Stimulated activated CD4-positive, alpha-beta T cell treated with anti-CD3 and anti-CD28 coated beads, TNF-alpha, amount 100 ng/mL, for 48 hours (primary cell): ENCODE measurements at regions not wholly inside any gene's neighbourhood (a gene's known extent, or its start where the extent isn't known, plus 50 kb on each side); places are given as distances from the start of the nearest gene placed in this dataset.

Source experiments
- DNase-seq, 3 donors: peaks; one replicate each; pipeline ENCODE4 v3.0.0-alpha.2; 2020; ENCODE audit warnings: low read depth in 3 of 3

DNA sequence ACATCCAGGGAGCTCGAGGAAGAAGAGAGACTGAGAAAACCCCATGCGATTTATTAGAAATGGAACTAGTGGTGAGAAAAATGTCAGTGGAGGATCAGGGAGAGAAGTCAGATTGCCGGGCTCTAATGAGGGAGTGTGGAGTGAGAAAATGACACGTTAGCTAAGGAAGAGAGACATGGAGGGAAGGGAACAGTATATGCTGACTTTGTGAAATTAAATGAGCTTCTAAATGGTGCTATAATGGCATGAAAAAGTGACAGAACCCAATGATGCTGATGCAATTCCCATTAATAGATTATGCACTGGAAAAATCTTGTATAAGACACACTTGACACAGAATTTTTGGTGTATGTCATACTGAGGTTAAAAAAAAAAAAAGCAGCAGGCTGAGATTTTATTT lies 112.6 kb downstream of the HSPH1 start:
- DNase-seq: no peak

DNA sequence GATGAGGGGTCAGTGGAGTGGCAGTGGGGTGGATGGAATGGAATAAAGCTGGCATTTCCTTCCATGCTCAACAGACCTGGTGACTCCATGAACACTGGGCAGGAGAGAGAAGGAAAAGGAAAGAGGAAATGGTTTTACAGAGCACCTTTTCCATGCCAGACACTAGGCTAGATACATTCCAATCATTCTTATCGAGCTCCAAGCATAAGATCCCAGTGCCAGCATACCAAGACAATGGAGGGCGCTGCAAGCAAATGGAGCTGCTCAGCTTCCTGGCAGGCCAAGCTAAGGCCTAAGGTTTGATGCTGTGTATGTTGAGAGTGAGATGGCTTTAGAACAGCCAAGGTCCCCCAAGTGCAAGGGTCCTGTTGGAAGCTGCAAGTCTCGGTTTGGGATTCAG lies 113.2 kb downstream of the HSPH1 start:
- no peak for DNase-seq

DNA sequence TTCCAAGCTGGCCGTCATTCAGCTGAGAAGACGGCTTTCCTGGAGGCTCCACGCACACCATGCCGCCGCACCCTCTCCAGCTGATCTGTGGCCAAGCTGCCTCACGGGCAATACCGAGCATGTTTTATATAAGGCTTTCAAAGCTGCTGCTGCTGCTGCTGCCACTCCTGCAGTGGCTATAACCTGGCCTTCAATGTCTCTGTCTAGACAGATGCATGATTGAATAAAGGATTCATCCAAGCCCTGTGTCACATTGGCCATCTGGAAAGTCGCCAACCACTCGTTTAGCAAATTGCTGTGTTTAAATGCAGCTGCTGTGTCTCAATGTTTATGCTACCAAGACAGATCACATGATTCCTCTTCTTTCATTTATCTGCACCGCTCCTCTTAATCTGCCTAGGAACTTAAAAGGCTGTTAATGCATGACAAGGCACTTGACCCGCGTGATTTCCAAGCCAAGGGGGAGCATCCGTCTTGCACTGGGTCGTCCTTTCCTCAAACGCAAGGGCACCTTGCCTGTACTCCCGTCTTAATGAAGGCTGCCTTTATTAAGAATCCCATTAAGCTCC lies 114.3 kb downstream of the TEX26 start:
- DNase-seq: no peak

DNA sequence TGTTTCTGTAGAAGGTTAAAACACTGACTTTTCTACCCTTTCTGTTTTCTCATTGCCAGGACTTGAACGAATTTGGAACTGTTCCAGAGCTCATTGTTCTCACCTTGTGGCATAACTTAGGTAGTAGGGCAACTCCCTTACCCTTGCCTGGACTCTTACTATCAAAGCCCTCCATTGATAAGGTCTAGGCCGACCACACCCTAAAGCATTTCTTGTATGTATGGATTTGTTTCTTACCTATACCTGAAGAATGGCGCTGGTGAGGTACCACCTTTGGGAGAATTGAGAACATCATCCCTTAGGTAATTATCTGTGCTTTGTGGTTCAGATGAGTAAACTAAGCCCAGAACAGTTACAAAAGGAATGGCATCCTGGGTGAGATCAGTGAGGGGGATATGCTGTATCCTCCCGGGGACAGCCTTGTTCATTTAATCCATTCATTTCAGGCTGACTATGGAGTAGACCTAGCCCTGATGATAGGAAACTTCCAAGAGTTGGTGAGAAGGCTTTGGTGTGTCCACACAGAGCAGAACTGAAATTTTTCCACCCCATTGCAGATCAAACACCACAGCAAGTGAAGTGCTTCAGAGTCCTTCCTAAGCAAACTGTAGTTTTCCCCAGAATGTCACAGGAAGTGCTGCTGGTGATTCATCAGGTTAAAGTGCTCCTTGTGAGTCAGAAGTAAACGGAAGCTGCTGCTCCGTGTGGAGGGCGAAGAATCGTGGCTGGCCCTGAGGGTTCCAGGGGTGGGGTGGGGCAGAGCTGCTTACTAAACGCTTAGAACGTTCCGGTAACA lies 113.0 kb downstream of the TEX26 start:
- DNase-seq: peak; percentile 58 to 77 (median 64)

DNA sequence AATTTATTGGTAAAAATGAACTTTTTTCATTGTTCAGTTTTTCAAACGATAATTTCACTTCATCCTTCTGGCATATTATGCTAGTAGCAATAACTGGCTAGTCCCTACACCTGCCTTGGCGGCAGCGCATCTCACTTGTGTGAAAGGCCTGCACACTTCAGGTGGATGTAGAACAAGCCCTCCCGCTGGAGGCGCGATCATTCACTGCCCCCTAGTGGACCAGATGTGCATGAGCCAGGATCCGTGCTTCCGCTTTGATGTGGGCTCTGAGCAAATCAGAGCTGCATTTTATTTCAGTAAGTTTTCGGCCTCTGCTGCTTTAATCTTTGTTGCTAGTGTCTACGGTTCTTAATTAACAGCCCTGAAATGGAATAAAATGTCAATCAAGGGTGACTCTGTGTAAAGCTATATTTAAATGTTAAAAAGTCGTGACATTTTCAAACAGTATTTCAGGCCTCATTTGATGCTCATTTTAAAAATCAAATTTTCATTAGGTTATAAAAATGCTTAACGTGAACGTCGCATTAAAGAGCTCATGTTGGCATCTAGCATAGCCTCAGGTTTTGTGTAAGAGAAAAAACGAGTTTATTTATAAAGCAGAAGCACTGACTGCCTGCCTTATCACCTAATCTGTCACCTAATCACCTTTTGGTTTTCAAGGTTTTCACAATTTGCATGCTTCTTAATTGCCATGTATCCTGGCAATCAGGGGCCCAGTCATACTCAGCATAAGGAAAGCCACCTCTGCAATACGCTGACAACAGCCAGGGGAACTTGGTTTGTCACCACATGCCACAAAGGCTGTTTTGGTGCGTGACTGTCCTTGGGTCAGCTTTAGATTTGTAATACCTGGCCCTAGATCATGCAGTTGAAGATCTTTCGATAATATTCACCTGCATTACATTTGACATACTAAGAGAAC lies 112.2 kb downstream of the TEX26 start:
- peak; percentile 67 to 78 (median 71) for DNase-seq

DNA sequence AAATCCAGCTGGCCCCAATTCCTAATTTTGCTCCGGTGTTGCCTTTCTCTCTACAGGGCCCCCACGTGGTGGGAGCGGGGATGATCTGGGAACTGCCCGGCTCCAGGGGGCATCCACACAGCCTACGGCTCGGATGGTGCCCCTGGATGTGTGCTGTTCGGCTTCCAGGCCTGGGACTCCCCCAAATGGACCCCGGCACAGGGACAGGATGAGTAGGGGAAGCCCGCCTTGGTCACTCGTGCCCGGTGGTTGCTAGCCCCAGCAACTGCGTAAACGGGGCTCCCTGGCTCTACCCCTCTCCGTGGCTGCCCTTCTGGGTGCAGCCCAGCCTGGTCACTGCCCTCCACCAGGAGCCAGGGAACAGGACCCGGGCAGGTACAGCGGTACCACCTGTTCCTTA lies 111.5 kb downstream of the TEX26 start:
- DNase-seq: no peak

DNA sequence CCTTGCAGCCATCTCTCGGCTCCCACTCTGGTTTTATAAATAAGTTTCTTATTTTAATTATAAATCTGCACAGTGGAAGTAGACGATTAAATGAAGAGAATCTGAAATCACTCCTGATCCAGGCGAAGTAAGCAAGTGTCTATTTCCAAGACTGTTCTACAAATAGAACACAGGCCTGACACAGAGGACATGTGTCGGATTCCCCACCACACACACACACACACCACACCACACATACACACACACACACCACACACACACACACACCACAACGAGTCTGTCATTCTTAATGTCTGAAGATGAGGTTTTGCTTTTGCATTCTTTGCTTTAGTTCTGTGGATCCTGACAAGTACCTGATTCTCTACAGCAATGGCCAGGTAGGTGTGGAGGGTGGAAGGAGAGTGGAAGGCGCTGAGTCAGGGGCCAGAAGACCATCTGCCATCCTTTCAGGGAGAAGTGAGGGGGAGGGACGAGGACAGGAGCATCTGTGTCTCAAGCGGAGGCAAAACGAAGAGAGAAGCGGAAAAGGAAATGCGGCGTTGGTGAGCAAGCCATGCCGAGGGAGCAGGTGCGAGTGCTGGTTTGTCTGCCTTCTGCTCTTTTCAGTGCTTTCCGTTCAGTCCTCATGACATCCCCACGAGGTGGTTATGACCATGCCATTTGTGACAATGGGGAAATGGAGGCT lies 110.2 kb downstream of the TEX26 start:
- no peak for DNase-seq

DNA sequence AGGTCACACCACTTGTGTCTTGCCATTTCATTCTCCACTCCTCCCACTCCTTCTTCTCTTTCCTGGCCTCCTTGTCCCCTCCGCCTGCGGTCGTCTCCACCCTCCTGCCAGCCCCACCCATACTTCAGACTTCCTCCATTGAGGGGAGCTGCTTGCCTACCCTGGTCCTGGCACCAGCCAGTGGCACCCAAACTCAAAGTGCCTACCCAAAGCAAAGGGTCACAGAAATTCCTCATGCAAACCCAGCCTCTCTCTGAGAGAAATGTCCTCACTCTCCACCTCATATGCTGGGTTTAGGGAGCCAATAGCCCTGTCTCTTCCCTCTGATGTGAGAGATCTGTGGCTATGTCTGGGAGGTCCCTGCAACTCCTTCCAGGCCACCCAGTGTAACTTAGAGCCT lies 109.6 kb downstream of the TEX26 start:
- DNase-seq: no peak

DNA sequence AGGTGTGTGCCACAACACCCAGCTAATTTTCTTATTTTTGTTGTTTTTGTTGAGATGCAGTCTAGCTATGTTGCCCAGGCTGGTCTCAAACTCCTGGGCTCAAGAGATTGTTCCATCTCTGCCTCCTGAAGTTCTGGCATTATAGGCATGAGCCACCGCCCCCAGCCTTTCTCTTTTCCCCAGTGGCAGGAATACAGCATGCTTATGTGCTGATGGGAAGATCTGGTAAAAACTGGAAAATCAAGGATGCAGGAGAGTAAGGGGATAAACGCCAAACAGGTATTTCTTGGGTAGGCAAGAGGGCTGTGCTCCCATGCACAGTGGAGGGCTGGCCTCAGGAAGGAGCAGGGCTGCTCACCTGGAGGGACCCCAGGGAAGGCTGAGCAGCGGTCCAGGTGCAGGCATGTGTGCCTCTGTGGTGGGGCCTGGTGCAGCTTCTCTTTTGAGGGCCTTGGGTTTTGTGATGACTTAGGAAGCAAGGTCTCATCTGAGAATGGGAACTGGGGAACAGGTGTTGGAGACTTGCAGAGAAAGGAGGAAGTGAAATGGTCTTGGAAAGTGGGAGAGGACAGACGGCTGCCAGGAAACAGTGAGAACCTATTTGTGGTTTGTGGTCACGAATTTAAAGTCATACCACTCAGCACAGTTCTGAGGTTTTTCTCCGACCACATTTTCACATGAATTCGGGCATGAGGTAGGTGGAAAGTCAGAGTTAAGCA lies 106.5 kb downstream of the TEX26 start:
- no peak for DNase-seq

DNA sequence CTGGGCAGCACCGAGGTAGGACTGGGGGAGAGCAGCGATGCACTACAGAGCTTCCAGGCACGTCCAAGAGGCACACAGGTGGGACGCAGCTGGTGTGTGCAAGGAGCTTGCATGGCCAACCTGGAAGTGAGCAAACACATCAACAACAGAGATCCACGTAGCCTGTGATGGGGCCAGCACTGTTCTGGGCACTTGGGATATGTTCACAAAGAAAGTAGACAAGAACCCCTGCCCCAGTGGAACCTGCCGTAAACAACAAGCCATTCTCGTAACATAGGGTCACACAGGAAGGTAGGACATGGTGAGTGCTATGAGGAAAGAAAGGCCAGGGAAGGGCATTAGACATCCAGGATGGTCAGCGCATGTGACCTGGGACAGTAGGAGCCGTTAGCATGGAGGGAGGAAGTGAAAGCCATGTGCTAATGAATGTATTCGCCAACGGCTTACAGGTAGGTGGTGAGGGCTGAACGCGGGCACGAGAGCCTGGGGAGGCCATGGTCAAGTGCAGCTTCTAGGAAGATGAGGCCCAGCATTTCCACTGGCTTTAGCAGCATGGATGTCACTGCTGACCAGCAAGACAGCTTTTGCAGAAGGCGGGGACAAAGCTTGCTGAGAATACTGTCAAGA lies 105.5 kb downstream of the TEX26 start:
- DNase-seq: no peak

DNA sequence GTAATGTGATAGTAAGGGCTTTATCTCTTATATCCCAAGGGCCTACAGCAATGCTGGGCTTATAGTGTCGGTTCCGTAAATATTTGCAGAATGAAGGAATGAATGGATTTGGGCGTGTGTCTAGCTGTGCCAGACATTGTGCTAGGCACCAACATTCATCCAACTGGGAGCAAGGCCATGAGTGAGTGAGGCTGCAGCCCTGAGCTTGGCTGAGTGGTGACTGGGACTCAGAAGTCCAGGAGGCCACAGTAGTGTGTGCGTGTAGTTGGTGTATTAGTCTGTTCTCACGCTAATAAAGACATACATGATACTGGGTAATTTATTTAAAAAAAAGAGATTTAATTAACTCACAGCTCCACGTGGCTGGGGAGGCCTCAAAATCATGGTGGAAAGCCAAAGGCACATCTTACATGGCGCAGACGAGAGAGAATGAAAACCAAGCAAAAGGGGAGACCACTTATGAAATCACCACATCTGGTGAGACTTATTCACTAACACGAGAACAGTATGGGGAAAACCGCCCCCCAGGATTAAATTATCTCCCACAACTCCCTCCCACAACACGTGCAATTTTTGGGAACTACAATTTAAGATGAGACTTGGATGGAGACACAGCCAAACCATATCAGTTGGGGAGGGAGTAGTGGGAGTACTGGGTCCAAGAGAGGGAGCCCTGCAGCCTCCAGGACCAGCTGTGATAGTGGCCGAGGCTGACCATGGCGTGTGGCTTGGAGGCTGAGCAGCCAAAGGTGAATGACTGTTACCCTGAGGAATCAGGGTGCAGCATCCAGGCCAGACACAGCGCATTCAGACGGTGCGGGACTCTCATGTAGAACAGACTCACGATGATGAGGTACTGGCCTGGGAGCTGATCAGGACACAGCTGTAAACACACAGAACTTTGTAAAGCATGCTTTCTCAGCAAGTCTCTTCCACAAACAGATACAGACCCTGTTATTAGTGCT lies 104.6 kb downstream of the TEX26 start:
- DNase-seq: no peak

DNA sequence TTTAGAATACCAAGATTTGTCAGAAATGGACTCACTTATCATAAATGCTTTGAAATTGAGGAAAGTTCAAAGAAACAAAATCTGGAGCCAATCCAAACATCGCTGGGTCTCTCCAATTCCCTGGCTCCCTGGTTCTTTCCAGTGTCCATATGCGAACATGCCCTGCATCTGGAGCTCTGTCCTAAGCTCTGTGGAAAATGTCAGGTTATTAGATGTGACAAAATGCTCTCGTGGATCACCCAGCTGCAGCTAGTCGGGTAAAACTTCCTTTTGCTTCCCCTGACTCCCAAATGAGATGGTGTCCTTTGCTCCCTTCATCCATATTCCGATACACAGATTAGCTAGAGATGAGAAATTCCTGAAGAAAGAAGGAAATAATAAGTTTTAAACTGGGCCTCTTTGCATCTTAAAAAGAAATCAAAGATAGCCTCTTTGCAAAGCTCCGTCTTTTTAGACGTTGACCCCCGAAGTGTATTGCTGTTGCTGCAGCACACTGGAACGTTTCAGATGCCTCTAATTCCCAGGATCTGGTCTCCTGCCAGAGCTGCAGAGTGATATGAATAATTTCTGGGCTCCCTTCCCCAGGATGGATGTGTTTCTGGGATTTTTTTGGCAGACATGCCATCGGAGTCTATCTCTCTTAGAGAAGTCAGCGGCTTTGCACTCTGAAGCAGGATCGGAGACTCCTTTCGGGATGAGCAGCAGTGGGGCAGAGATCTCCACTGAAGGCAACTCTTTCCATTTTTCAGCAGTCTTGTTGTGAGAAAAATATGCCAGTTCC lies 102.9 kb downstream of the TEX26 start:
- DNase-seq: no peak

DNA sequence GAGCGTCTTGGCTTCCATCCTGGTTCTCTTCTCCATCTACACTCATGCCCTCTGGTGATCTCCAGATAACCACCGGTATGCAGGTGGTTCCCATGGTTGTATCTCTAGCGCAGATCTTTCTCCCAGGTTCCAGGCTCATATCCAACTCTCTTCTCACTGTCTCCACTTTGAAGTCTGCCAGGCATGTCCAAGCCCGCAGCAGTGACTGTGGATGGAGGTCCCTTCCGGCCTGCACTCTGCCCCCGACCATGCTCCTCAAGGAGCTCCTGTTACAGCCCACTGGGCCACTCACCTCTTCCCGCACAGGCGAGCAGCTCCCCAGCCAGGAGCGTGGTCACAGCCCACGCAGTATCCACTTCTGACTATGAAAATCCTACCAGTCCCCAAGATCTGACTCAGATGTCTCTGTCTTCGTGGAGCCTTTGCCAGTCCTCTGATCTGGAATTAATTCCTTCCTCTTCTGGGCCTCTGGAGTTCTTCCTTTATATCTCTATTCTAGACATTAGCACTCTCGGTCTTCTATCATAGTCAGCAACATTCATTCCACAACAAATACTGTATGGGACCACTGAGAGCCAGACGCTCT lies 100.2 kb downstream of the TEX26 start:
- no peak for DNase-seq

DNA sequence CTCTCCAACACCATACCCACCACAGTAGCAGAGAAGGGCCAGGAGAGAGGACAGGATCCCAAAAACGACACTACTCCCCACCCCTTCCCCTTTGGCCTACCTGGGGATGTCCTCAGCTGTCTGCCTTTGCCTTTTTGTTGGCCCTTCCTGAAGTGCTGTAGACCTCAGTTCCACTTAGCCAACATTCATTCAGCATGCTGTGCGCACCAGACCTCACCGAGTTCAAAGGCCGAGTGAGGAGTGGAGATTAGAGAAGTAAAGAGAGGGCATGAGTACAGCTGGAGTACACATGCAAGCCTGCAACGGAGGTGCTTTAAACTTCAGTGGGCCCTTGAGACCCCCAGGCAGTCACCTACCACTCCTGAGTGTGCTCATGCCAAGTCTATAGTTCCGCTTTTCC lies 99.0 kb downstream of the TEX26 start:
- DNase-seq: no peak

DNA sequence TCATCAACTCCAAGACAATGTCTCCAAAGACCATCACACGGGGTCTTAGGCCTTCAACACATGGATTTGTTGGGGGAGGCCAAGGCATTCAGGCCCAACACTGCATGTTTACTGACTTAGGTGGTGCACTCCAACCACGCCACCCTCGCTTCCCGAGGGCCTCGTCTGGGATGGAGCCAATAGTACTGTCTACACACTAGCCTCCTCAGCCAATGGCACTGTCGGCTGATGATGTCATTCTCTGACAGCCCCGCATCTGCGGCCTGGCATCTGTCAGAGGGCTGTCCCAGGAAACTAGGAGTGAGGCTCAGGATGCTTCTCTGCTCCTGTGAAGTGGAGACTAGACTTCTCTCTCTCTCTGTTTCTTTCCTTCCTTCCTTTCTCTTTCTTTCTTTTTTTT lies 96.6 kb downstream of the TEX26 start:
- DNase-seq: no peak

DNA sequence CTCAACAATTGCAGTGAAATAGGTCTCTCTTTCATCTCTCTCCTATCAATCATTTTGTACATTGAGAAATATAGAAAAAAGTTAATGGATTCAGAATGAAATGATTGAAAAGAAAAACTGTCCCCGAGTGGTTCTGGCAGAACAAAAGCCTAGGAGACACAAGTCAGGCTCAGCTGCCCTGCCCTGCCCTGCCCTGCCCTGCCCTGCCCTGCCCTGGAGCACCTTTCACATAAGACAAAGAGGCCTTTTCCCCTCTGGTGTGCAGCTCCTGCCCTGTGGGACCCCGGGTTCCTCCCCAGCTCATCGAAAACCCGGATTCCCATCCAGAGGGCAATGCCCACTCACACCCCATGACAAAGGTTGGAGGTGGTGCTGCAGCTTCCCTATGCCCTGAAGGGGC lies 94.7 kb downstream of the TEX26 start:
- DNase-seq: no peak
